ENCODE measurements at regions not wholly inside any gene's neighbourhood (a gene's known extent, or its start where the extent isn't known, plus 50 kb on each side); places are given as distances from the start of the nearest gene placed in this dataset.

GRCh38 chr3:176068750-176069149 is 1128.5 kb downstream of the TBL1XR1 start:
- H3K4me2 ChIP-seq (ENCODE audit: insufficient read depth, low read length): no peak overlapping the region
- no peaks in the 10 kb centered on the region for H3K79me2 ChIP-seq (ENCODE audit: insufficient read depth, low read length)
- no peak overlapping the region for H3K27ac ChIP-seq (ENCODE audit: low read length)
- H3K4me1 ChIP-seq (ENCODE audit: insufficient read depth, low read length): no peaks in the 10 kb centered on the region
- no peaks in the 10 kb centered on the region for H3K9me3 ChIP-seq (ENCODE audit: insufficient read depth, low read length, severe bottlenecking)
- H3K9ac ChIP-seq (ENCODE audit: low read depth, low read length): no peak overlapping the region
- no peak overlapping the region for H3K4me3 ChIP-seq (ENCODE audit: low read depth in 1 of 2, low read length in 2 of 2)
- H2AFZ ChIP-seq (ENCODE audit: low read depth, low read length): no peak overlapping the region
- DNase-seq: no peak
- H3K27me3 ChIP-seq (ENCODE audit: insufficient read depth, low read length, poor library complexity): no peaks in the 10 kb centered on the region
- no peaks in the 10 kb centered on the region for H4K20me1 ChIP-seq (ENCODE audit: insufficient read depth, low read length)
- TF ChIP-seq CTCF (IDR thresholded peaks at IDR 0.05; ENCODE audit: borderline replicate concordance, extremely low read depth, low read length, poor library complexity, severe bottlenecking) (no peak), EZH2 (IDR thresholded peaks at IDR 0.05; ENCODE audit: borderline replicate concordance, low read depth, low read length, severe bottlenecking) (no peak)
- no peaks in the 10 kb centered on the region for H3K36me3 ChIP-seq (ENCODE audit: insufficient read depth, low read length)
- no peak for ATAC-seq (ENCODE audit: insufficient read depth, low read depth)

GRCh38 chr3:176058856-176059255 is 1138.4 kb downstream of the TBL1XR1 start:
- no peaks in the 10 kb centered on the region for H3K9me3 ChIP-seq (ENCODE audit: insufficient read depth, low read length, severe bottlenecking)
- no peaks in the 10 kb centered on the region for H4K20me1 ChIP-seq (ENCODE audit: insufficient read depth, low read length)
- H2AFZ ChIP-seq (ENCODE audit: low read depth, low read length): no peak overlapping the region
- H3K79me2 ChIP-seq (ENCODE audit: insufficient read depth, low read length): no peaks in the 10 kb centered on the region
- TF ChIP-seq EZH2 (IDR thresholded peaks at IDR 0.05; ENCODE audit: borderline replicate concordance, low read depth, low read length, severe bottlenecking): no peak
- TF ChIP-seq CTCF (IDR thresholded peaks at IDR 0.05; ENCODE audit: borderline replicate concordance, extremely low read depth, low read length, poor library complexity, severe bottlenecking): no peak
- ATAC-seq (ENCODE audit: insufficient read depth, low read depth) (no peak), DNase-seq (no peak)
- no peak overlapping the region for H3K4me2 ChIP-seq (ENCODE audit: insufficient read depth, low read length)
- no peak overlapping the region for H3K27ac ChIP-seq (ENCODE audit: low read length)
- no peaks in the 10 kb centered on the region for H3K4me1 ChIP-seq (ENCODE audit: insufficient read depth, low read length)
- no peak overlapping the region for H3K4me3 ChIP-seq (ENCODE audit: low read depth in 1 of 2, low read length in 2 of 2)
- no peak overlapping the region for H3K9ac ChIP-seq (ENCODE audit: low read depth, low read length)
- H3K27me3 ChIP-seq (ENCODE audit: insufficient read depth, low read length, poor library complexity): no peaks in the 10 kb centered on the region
- H3K36me3 ChIP-seq (ENCODE audit: insufficient read depth, low read length): no peaks in the 10 kb centered on the region

GRCh38 chr3:176055836-176056235 is 1141.4 kb downstream of the TBL1XR1 start:
- no peaks in the 10 kb centered on the region for H3K79me2 ChIP-seq (ENCODE audit: insufficient read depth, low read length)
- H3K27ac ChIP-seq (ENCODE audit: low read length): no peak overlapping the region
- TF ChIP-seq CTCF (IDR thresholded peaks at IDR 0.05; ENCODE audit: borderline replicate concordance, extremely low read depth, low read length, poor library complexity, severe bottlenecking) (no peak), EZH2 (IDR thresholded peaks at IDR 0.05; ENCODE audit: borderline replicate concordance, low read depth, low read length, severe bottlenecking) (no peak)
- H3K4me3 ChIP-seq (ENCODE audit: low read depth in 1 of 2, low read length in 2 of 2): no peak overlapping the region
- no peaks in the 10 kb centered on the region for H3K4me1 ChIP-seq (ENCODE audit: insufficient read depth, low read length)
- DNase-seq: no peak
- H3K4me2 ChIP-seq (ENCODE audit: insufficient read depth, low read length): no peak overlapping the region
- no peak for ATAC-seq (ENCODE audit: insufficient read depth, low read depth)
- H3K36me3 ChIP-seq (ENCODE audit: insufficient read depth, low read length): no peaks in the 10 kb centered on the region
- no peak overlapping the region for H3K9ac ChIP-seq (ENCODE audit: low read depth, low read length)
- H3K27me3 ChIP-seq (ENCODE audit: insufficient read depth, low read length, poor library complexity): no peaks in the 10 kb centered on the region
- no peak overlapping the region for H2AFZ ChIP-seq (ENCODE audit: low read depth, low read length)
- H3K9me3 ChIP-seq (ENCODE audit: insufficient read depth, low read length, severe bottlenecking): no peaks in the 10 kb centered on the region
- H4K20me1 ChIP-seq (ENCODE audit: insufficient read depth, low read length): no peaks in the 10 kb centered on the region

- no peak for DNase-seq
- H3K9me3 ChIP-seq (ENCODE audit: insufficient read depth, low read length, severe bottlenecking): no peaks in the 10 kb centered on the region
- no peaks in the 10 kb centered on the region for H3K36me3 ChIP-seq (ENCODE audit: insufficient read depth, low read length)
- no peaks in the 10 kb centered on the region for H3K27me3 ChIP-seq (ENCODE audit: insufficient read depth, low read length, poor library complexity)
- no peak for TF ChIP-seq CTCF (IDR thresholded peaks at IDR 0.05; ENCODE audit: borderline replicate concordance, extremely low read depth, low read length, poor library complexity, severe bottlenecking)
- no peak for TF ChIP-seq EZH2 (IDR thresholded peaks at IDR 0.05; ENCODE audit: borderline replicate concordance, low read depth, low read length, severe bottlenecking)
- H3K4me2 ChIP-seq (ENCODE audit: insufficient read depth, low read length): no peak overlapping the region
- ATAC-seq (ENCODE audit: insufficient read depth, low read depth): no peak
- H3K4me3 ChIP-seq (ENCODE audit: low read depth in 1 of 2, low read length in 2 of 2): no peak overlapping the region
- H4K20me1 ChIP-seq (ENCODE audit: insufficient read depth, low read length): no peaks in the 10 kb centered on the region
- H3K79me2 ChIP-seq (ENCODE audit: insufficient read depth, low read length): no peaks in the 10 kb centered on the region
- no peak overlapping the region for H3K9ac ChIP-seq (ENCODE audit: low read depth, low read length)
- no peak overlapping the region for H3K27ac ChIP-seq (ENCODE audit: low read length)
- no peak overlapping the region for H2AFZ ChIP-seq (ENCODE audit: low read depth, low read length)
- H3K4me1 ChIP-seq (ENCODE audit: insufficient read depth, low read length): no peaks in the 10 kb centered on the region
Observed at GRCh38 chr3:176051766-176052165, 1145.5 kb downstream of the TBL1XR1 start.
